HuH-7.5 (cell line): ENCODE measurements at regions not wholly inside any gene's neighbourhood (a gene's known extent, or its start where the extent isn't known, plus 50 kb on each side); places are given as distances from the start of the nearest gene placed in this dataset.
"Not testable (repeated sequence)": the region's sequence is repeated elsewhere in the genome, so short reads cannot be mapped to it uniquely, and the experiment has no call there.

Source experiments
- DNase-seq: peaks from one replicate; pipeline ENCODE4 v3.0.0; 2011; ENCODE audit warnings: low spot score

- no peak for DNase-seq
Measured at GRCh38 chr9:75775966-75776691, 114.3 kb upstream of the PCSK5 start.

GRCh38 chr9:75780185-75780584 lies 110.3 kb upstream of the PCSK5 start:
- DNase-seq = no peak

DNA sequence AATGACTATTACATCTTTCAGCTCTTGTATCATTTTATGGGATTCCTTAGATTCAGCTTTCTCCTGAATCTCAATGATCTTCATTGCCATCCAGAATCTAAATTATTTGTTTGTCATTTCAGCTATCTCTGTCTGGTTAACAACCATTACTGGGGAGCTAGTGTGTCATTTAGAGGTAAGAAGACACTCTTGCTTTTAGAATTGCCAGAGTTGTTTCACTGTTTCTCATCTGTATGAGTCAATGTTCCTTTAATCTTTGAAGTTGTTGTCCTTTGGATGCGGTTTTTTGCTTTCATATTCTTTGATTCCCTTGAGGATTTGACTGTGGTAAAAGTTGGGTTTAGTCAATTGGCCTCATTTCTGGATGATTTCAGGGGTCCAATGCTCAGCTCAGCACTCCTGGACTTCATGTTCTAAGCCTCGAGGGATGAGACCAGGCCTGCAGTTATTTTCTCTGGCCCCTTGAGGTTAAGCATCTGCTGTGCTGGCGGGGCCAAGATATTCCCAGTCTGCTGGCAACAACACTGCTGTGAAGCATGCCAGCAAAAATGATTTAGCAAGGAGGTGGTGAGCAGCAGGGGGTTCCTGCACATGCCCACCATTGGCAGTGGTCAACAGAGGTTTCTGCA lies 102.4 kb upstream of the PCSK5 start:
- DNase-seq = no peak

GRCh38 chr9:75797085-75797580 lies 93.3 kb upstream of the PCSK5 start:
- no peak for DNase-seq

DNA sequence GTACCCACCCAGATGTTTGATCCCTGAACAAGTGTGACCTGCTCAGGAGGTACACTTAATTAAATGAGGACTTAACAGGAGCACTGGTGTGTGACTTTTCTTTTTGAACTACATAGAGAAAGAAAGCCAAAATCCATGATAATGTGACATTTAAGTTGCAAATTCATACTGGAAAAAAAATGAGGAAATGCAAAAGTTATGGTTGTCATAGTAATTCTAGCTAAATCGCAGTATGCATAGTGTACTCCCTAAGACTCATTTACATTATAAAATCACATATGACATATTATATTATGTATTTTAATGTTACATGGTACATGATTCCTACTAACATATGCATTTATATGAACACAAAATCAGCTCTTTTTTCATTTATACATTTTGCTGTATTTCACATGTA lies 92.0 kb upstream of the PCSK5 start:
- no peak for DNase-seq

DNA sequence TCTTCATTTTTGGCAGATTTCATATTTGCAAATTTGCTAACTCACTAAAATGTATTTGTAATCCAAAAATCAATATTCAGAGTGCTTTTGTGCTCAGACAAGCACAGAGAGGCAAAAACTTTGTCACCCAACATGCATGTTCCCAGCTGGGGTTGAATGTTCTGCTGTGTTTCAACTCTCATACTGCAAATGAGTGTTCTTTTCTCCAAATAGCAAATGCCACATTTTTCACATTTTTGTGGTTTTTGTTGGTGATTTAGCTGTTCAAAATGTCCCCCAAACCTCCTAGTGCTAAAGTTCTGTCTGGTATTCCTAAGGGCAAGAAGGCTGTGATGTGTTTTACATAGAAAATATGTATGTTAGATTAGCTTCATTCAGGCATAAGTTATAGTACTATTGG lies 87.3 kb upstream of the PCSK5 start:
- DNase-seq = no peak

DNA sequence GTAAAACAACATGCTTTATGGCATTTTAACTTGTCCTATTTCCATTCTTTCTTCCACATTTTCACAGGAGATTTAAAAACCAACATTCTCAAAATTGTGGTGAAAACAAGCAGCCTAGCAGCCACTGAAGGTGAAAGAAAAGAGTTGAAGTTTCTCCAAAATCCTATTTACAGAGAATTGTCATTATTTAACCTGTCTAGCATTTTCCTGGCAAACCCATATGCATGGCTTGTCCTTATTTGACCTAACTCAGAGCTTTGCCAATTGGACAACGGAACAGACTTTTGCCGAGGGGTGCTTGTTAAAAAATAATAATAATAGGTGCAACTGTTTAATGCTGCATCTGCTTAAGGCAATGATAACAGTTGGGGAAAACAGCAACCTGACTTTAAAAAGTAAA lies 80.4 kb upstream of the PCSK5 start:
- no peak for DNase-seq

- DNase-seq = no peak
Measured at GRCh38 chr9:75811692-75812091, 78.8 kb upstream of the PCSK5 start.

DNA sequence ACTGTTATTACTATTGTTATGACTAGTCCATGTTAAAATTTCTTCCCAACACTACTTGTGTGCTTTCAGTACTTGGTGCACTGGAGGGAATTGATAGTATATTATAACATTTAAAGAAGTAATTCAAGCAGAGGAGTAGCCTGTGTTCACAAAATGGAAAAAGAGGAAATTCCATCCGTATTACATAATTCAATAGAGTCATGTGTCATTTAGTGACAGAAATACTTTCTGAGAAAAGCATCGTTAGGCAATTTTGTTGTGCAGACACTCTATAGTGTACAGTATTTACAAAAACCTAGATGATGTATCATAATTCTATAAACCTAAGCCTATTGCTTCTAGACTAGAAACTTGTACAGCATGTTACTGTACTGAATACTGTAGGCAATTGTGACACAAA lies 78.3 kb upstream of the PCSK5 start:
- DNase-seq = no peak

DNA sequence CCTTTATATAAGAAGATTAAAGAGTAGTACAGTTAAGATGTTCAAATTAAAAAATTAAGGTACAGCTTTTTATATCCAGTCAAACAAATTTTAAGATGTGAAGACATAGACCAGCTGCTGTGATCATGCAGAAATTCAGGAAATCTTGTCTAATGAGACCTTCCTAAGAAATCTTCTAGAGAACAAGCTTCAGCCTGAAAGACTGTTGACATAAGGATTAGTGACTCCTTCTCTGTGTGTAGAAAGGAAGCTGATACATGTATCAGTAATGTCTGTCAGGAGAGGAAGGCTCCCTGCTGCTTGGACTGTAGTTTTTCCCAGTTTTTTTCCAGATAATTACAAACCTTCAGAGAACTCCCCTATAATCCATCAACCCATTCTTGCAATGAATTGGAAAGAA lies 75.8 kb upstream of the PCSK5 start:
- DNase-seq = no peak

DNA sequence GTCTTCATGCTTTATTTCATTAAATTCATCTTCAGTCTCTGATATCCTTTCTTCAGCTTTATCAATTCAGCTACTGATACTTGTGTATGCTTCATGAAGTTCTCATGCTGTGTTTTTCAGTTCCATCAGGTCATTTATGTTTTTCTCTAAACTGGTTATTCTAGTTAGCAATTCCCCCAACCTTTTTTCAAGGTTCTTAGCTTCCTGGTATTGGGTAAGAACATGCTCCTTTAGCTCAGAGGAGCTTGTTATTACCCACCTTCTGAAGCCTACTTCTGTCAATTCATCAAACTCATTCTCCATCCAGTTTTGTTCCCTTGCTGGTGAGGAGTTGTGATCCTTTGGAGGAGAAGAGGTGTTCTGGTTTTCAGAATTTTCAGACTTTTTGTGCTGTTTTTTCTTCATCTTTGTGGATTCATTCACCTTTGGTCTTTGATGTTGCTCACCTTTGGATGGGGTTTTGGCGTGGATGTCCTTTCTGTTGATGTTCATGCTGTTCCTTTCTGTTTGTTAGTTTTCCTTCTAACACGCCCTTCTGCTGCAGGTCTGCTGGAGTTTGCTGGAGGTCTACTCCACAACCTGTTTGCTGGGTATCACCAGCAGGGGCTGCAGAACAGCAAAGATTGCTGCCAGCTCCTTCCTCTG lies 69.9 kb upstream of the PCSK5 start:
- not testable (repeated sequence) for DNase-seq

DNA sequence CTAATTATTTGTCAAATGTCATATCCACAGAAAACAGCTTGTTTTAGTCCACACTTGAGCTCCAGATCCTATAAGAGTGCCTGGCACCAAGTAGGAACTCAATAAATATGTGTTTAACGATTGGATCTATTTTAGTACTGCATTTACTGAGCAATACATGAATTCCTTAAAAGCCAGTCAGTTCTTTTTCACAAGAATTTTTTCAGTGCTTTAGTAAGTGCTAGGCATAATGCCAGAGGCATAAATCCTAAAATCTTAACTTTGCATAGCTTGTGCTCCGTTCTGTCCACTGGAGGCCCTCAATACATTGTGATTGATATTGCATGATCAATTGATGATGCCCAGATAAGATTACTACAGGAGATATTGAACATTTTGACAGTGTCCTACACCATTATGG lies 67.3 kb upstream of the PCSK5 start:
- DNase-seq = no peak

DNA sequence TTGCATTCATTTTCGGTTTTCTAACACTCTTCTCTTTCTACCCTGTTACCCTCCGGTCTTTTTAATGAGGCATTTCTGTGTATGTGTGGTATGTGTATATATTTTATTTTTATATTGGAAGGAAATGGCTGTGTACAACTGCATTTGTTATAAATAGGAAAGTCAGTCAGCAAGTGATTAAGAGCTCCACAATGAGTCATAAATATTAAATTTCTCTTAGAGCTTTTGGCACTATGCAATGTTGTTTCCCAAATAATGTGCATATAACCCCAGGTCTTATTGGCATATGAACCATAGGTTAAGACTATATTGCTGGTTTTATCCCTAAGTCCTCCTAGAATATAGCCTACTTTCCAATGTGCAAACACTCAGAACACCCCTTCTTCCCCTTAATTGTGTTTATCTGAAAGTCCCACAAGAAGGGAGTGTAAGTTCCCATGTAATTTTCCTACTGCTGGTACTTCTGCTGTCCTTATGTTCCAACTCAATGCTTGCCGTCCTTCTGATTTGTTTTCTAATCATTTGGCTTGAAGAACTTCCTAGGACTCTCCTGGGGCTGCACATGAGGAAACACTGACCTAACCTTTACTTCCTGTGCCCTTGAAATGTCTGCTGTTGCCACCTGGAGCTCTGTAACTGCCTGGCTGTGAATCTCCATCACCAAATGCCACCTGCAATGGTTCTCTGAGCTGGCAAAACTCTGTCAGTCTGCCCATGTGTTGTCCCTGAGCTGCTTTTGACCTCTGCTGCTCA lies 65.5 kb upstream of the PCSK5 start:
- no peak for DNase-seq

- no peak for DNase-seq
Measured at GRCh38 chr9:75826314-75826713, 64.2 kb upstream of the PCSK5 start.

- no peak for DNase-seq
Measured at GRCh38 chr9:75830303-75830702, 60.2 kb upstream of the PCSK5 start.

- DNase-seq = no peak
Measured at GRCh38 chr9:75833778-75834177, 56.7 kb upstream of the PCSK5 start.

DNA sequence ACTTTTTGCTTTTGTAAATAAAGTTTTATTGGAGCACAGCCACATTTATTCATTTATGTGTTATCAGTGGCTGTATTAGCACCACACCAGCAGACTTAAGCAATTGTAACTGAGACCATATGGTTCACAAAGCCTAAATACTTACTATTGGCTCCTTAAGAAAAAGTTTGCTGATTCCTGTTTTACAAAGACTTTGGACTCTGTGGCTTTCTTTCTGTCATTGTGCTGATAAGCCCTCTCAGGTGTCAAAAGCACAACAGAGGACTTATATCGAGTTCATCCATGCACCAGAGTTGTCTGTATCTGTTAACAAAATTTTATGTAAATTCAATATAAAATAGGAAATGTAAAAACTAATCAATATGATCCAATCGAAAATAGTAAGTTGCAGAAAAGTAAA lies 55.6 kb upstream of the PCSK5 start:
- no peak for DNase-seq
